Bronchial epithelial cell (primary cell): ENCODE measurements at regions not wholly inside any gene's neighbourhood (a gene's known extent, or its start where the extent isn't known, plus 50 kb on each side); places are given as distances from the start of the nearest gene placed in this dataset.

Experiments
- DNase-seq: peaks from one replicate; pipeline ENCODE4 v3.0.0-alpha.2; 2010; ENCODE audit warnings: low read depth
- FAIRE-seq: peaks from 2 replicates; lab custom pipeline; 2011; peaks lifted over from hg19 to GRCh38; lab: Jason Lieb, UNC
- H3K27me3 ChIP-seq: 2 replicates; pipeline ENCODE4 v1.5.1; 2011; ENCODE audit warnings: low read length; ENCODE audit not compliant: control insufficient read depth, insufficient read depth
- H3K36me3 ChIP-seq: 2 replicates; pipeline ENCODE4 v1.5.1; 2011; ENCODE audit warnings: low read length; ENCODE audit not compliant: control insufficient read depth, insufficient read depth
- H3K4me3 ChIP-seq: 2 replicates; pipeline ENCODE4 v1.5.1; 2011; ENCODE audit warnings: mild to moderate bottlenecking, low read depth, low read length, control low read depth
- CTCF ChIP-seq: IDR thresholded peaks from 2 replicates; pipeline ENCODE4 v1.5.1; 2011; ENCODE audit warnings: mild to moderate bottlenecking, moderate library complexity, low read length, control low read depth, inconsistent platforms; ENCODE audit not compliant: insufficient read depth, severe bottlenecking

- no peaks in the 10 kb centered on the region for H3K27me3 ChIP-seq
- no peak for TF ChIP-seq CTCF
- FAIRE-seq = no peak
- H3K36me3 ChIP-seq = peaks cover 1% of the 10 kb centered on the region
- peak; percentile 3 for DNase-seq
- no peak overlapping the region for H3K4me3 ChIP-seq
Observed at GRCh38 chr4:122224348-122224747, 72.2 kb downstream of the BLTP1 start.

- no peak for TF ChIP-seq CTCF
- H3K4me3 ChIP-seq = no peak overlapping the region
- H3K36me3 ChIP-seq = peaks cover 1% of the 10 kb centered on the region
- no peaks in the 10 kb centered on the region for H3K27me3 ChIP-seq
- FAIRE-seq = no peak
- no peak for DNase-seq
Observed at GRCh38 chr4:122227202-122227601, 75.1 kb downstream of the BLTP1 start.

- TF ChIP-seq CTCF = no peak
- no peak for DNase-seq
- Histone ChIP-seq H3K4me3 (no peak overlapping the region), H3K27me3 (no peaks in the 10 kb centered on the region), H3K36me3 (peaks cover 1% of the 10 kb centered on the region)
- FAIRE-seq = no peak
Observed at GRCh38 chr4:122229857-122230256, 77.7 kb downstream of the BLTP1 start.

GRCh38 chr4:122232633-122233032 lies 80.5 kb downstream of the BLTP1 start:
- Histone ChIP-seq H3K27me3 (no peaks in the 10 kb centered on the region), H3K4me3 (no peak overlapping the region), H3K36me3 (peaks cover 1% of the 10 kb centered on the region)
- DNase-seq = no peak
- TF ChIP-seq CTCF = no peak
- FAIRE-seq = no peak

GRCh38 chr4:122234686-122235085 lies 82.6 kb downstream of the BLTP1 start:
- Histone ChIP-seq H3K27me3 (no peaks in the 10 kb centered on the region), H3K36me3 (peaks cover 1% of the 10 kb centered on the region), H3K4me3 (no peak overlapping the region)
- DNase-seq = no peak
- FAIRE-seq = no peak
- TF ChIP-seq CTCF = no peak

GRCh38 chr4:122243785-122244184 lies 91.7 kb downstream of the BLTP1 start:
- FAIRE-seq = no peak
- no peak overlapping the region for H3K4me3 ChIP-seq
- no peak for DNase-seq
- no peaks in the 10 kb centered on the region for H3K27me3 ChIP-seq
- H3K36me3 ChIP-seq = peaks cover 4% of the 10 kb centered on the region
- no peak for TF ChIP-seq CTCF
